ENCODE measurements at regions not wholly inside any gene's neighbourhood (a gene's known extent, or its start where the extent isn't known, plus 50 kb on each side); places are given as distances from the start of the nearest gene placed in this dataset.

- TF ChIP-seq POLR2AphosphoS2 (conservative IDR thresholded peaks at IDR 0.05; ENCODE audit: low read length), result no peak
- TF ChIP-seq CTCF (IDR thresholded peaks at IDR 0.05), result no peak
- TF ChIP-seq SMC3 (IDR thresholded peaks at IDR 0.05), result no peak
- TF ChIP-seq TP53 (CRISPR knock-in tag; IDR thresholded peaks at IDR 0.05), result no peak
- TF ChIP-seq POLR2A (IDR thresholded peaks at IDR 0.05; ENCODE audit: low read length), result no peak
These were observed 62.1 kb upstream of the DYNAP start for GRCh38 chr18:54528942-54529376.
